Frontal cortex (tissue), 3 donors: ENCODE measurements at regions not wholly inside any gene's neighbourhood (a gene's known extent, or its start where the extent isn't known, plus 50 kb on each side); places are given as distances from the start of the nearest gene placed in this dataset.
A peak's percentile ranks its signal among the peaks of the same experiment; 100 is the strongest.

Experiments used
- DNase-seq, 2 donors: peaks; one replicate each; pipeline ENCODE4 v3.0.0; 2012; ENCODE audit warnings: low spot score in 2 of 2
- FAIRE-seq: peaks from 2 replicates; lab custom pipeline; 2012; peaks lifted over from hg19 to GRCh38; lab: Jason Lieb, UNC
- donor health status: control.
- donor health status: control.
- donor health status: control.

DNA sequence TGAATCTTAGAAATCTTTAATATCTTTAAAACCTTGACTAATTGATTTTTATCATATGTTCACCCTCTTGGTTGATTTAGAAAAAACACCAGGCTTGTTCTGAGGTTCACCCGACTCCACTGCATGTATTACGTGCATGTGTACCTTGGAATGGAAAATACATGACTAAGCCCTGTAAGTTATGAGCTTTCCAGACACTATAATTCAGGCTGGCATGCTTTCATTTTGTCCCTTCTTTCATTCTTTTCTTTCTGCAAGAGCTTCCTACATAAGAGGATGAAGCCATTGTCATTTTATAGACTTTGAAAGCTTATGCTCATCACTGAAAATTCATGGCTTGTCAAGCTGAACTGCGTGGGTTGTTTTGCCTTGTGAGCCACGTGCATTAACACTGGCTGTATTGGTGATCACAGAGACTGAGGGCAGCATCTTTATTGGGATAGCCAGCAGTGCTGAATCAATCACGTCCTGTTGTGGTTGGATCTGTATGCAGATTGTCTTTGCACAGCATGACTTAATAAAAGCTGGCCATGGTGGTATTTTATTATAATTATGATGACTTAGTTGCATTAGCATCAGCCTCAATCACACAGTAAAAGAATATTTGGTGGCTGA, 141.9 kb downstream of the SLIT2 start:
- DNase-seq, result no peak
- no peak for FAIRE-seq

DNA sequence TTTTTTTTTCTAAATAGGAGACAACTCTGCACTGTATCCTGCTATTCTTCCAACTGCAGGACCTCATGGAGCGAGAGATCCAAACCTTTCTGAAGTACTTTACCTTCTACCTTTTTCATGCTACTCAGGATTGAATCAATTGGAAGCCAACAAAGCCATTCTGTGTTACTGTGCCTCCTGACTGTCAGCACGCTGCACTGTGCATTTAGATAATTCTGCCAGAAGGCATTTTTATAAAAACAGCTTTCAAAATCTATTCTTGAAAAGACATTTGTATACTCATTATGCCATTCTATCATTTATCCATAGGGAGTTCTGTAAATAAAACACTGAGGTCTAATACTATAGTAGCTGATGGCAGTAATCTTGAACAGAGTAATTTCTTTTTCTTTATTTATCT, 142.8 kb downstream of the SLIT2 start:
- FAIRE-seq, result no peak
- DNase-seq, result no peak

DNA sequence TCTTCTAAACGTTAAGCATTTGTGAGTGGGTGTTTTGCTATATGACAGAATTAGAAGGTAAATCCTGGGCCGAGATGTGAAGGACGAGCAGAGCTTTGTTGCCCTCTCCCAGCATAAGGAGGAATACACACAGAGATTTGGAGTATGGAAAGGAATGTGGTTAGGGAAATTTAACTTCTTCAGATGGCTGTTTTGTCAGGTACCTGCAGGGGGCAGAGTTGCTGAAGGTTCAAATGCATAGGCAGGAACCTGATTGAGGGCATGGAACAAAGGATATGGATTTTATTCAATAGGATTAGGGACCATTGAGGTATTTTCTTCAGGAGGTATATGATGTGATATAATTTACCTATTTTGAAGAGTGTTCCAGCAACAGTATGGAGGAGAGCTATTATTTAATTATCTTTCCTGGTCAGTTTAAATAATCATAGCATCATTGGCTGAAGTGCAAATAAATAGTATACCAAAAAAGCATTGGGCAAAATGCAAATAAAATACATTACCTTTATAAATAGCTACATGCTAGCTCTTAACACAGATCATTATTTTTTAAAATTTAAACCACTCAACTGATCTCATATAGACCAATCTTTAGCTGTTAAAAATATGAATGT, 143.6 kb downstream of the SLIT2 start:
- no peak for DNase-seq
- no peak for FAIRE-seq

DNA sequence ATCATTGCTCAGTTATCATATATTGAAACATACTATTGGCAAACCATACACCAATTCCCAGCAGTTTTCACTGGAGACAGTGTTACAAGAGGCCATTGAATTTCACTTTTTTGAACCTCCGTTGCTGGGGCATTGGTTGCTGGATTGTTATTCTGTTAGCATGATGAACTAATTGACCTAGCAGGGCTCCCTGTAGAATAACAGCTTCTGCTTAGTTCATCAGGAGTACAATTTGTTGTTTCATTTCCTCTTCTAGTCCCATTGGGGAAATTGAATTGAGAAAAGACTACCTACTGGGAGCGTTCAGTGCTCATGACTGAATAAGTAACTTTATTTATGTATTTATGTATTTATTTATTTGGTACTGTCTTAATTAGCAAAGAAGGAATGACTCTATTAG, 151.6 kb downstream of the SLIT2 start:
- DNase-seq (no peak), FAIRE-seq (peak; percentile 19)

DNA sequence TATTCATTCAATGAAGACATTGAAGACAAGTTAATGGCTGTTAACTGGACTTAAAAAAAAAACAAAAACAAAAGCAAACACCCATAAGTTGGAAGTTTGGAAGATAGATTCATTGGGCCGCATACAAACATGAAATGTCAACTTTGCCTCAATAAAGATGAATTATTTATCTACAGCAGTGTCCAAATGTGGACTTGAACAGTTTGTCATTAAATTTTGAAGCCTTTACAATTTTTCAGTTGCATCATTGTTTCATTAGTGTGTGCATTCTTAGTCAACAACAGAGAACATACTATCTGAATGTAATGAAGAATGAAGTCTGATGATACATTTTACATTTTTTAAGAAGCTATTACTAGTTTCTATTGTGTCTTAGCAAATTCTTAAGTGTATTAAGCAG, 152.1 kb downstream of the SLIT2 start:
- FAIRE-seq, result no peak

DNA sequence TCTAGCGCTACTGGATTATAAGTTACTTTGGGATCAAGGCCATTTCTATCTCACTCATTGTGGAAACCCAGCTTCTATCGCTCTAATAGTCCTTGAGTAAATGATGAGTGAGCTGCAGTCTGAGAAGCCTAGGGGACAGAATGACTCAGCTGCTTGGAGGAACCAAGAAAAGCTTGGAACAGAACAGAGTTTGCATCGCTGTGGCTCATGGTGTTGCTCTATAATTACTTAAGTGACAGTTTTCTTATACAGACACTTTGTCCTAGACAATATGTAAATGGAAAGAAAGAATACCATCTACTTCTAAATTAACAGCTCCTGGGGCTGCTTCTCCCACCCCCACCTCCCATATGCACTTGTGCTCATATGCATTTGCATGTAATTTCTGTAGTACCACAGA, 156.9 kb downstream of the SLIT2 start:
- no peak for FAIRE-seq
- no peak for DNase-seq

More for the DNA sequence above, 152.1 kb downstream of the SLIT2 start:
- no peak for DNase-seq

DNA sequence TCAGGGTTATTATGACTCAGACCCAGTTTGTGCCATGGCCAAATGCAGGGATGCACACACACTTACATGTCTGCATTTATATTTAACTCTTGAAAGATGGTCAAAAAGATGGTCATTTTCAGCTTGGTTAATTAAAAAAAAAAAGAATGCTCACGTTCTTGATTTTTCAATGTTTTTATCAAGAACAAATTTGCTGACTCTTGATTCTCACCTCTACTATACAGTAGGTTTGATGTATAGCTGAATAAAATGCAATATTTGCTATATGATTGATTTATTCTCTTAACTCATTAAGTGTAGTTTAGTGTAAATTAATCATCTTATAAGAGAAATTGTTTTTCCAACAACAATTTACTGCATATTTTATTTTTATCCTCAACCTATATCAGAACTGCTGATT, 160.4 kb downstream of the SLIT2 start:
- no peak for FAIRE-seq
- no peak for DNase-seq

DNA sequence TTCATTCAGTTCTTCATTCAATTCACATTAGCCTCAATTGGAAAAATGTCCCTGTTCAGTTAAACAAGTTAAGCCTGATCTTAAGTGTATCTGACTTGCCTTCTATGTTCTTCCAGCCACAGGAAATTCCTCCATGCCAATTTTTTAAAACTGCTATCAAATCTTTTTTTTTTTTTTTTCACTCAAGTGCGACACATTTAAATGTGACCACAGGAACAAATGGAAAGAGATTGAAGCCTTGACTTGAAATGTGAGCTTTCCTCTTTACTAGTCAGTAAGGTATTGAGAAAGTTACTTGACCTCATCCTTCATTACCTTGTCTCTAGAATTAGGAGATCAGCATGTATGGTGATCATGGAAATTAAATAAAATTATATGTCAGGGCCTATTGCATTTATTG, 165.1 kb downstream of the SLIT2 start:
- DNase-seq, result no peak
- FAIRE-seq, result no peak

DNA sequence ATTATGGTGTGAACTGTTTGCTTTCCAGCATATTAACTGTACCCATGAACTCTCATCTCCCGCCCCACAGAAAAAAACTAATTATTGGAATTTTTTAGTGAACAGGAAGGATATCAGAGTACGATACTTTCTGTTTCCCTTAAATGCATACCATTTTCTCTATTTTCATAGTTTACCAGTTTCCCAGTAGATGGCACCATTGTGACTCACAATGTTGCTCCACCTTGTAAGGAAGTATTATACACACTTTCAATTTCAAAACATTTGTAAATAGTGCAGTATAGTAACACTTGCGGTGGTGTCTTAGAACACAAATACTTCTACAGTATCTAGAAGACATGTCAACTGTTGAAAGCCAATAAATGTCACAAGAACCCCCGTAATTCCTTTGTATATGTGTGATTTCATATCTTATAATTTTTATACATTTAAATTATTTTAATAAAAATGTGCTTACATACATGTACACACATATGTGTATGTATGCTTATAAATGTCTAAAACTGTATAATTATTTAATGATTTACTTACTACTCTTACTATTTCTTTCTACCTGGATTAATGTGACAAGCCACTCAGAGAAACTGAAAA, 167.3 kb downstream of the SLIT2 start:
- FAIRE-seq (peak; percentile 81), DNase-seq (no peak)

DNA sequence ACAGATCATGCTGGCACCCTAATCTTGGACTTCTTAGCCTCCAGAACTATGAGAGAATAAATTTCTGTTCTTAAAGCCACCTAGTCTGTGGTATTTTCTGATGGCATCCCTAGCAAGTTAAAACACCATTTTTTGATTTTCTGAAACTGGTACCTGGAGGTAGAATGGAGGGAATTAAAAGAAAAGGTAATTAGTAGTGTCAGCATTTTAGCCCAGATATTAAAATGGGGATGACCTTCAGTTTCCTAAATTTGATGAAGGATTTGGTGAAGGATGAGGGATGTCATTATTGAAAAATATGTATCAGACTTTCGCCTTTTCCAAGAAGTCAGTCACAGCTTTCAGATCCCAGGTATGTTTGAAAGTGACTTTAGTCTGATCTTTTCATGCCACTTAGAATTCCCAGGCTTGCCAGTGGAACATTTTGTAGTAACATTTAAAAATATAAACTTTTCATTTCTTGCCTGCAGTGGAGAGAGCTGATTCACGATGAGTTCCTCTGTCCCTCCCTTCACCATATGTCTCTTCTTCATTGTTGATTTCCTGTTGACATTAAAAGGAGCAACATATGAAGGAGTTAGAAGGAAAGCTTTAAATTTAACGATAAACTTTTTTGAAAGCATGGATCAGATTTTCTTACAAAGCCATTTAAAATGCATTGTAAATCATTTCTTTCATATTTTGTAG, 169.4 kb downstream of the SLIT2 start:
- no peak for FAIRE-seq
- DNase-seq, result no peak

DNA sequence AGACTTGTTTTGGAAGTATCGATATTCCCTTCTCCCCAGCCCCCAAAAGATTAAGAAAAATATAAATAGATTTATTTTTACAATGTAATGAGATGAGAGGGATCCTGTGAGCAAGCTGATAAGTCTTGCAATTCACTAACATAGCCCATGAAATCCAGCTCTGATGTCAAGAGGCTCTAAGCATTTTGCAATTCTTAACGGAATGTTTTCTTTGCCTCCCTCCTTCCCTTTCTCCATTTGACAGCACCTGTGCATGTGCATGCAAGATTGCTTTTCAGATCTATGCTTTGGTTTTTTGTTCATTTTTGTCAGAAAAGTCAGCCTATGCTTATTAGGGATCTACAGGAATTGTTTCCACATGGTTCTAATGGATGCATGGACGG, 169.9 kb downstream of the SLIT2 start:
- FAIRE-seq, result no peak

DNA sequence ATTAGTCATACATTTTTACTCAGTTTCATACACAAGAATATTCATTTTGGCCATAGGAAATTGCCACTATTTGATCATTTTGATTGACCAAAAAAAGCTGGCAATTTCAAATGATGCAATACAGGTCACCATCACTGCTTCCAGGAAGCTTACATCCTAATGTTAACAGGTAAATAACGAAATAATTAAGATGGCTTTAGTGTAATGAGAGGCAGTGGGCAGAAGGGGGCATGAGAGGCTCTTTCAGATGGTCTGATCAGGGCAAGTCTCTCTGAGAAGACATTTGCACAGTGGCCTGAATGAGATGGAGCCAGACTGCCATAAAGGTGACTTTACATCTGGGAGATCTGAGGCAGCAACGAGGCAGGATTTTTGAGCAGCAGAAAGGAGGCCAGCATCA, 170.7 kb downstream of the SLIT2 start:
- no peak for FAIRE-seq
- DNase-seq, result no peak

More for the DNA sequence above, 169.9 kb downstream of the SLIT2 start:
- DNase-seq, result no peak

DNA sequence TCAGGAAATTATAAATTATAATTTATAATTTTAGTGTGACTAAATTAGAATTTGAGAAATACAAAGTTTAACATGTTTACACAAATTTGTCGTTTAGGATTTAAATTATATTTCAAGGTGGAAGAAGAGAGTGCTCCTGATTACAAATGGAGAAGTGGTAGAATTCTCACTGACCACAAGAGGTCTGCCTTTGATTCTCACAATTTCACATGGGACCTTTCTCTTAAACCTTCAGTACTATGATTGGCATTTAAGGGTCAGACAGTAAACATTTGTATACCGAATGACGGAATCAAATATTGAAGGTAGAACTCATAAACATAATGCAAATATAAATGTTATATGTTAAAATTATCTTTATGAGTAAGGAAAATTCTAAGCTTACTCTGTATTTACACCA, 171.7 kb downstream of the SLIT2 start:
- FAIRE-seq (no peak), DNase-seq (no peak)

DNA sequence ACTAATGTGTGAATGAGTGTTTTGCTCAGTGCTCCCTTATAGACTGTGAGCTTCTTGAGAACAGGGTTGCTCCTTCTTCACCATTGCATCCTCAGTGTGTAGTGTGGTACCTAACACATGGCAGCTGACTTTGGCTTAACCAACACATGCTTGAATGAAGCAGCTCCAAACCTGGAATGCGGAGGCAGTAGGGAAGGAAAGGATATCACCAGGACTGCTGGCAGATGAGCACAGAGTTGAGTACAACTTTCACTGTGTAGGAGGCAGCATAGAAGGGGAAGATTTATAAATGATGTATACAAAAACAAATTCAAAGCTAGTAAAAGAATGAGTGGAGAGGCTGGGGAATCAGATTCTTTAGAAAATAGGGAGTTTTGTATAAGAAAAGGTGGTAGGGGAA, 174.3 kb downstream of the SLIT2 start:
- no peak for FAIRE-seq
- no peak for DNase-seq

DNA sequence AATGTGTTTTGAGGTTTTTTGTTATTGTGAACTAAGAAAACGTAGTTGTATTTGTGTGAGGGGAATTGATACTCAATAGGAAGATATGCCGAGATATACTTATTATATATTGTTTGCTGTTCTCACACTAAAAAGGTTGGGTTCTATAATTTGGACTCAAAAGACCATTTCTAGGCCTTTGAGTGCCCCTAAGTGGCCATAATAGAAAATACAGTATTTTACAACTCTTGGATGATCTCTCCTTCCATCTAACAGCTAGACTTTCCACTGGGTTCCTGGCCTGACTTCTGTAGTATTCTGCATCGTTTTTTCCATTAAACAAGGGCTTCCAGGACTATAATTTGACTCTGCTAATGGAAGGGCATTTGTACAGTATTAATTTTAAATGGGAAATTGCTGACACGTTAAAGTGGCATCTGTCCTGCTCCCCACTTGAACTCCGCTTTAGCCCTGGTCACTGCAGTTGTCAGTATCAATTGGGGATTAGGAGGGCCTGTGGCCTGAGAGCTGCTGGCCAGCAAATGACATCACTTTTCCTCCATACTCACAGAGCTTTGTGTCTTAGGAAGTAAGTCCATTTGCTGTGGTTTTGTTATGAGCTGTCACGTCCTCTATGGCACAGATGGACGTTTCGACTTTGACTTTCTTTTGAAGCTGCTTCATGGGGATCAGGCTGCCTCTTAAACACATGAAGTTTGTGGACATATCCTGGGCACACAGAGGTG, 176.9 kb downstream of the SLIT2 start:
- FAIRE-seq (peak; percentile 69), DNase-seq (no peak)

DNA sequence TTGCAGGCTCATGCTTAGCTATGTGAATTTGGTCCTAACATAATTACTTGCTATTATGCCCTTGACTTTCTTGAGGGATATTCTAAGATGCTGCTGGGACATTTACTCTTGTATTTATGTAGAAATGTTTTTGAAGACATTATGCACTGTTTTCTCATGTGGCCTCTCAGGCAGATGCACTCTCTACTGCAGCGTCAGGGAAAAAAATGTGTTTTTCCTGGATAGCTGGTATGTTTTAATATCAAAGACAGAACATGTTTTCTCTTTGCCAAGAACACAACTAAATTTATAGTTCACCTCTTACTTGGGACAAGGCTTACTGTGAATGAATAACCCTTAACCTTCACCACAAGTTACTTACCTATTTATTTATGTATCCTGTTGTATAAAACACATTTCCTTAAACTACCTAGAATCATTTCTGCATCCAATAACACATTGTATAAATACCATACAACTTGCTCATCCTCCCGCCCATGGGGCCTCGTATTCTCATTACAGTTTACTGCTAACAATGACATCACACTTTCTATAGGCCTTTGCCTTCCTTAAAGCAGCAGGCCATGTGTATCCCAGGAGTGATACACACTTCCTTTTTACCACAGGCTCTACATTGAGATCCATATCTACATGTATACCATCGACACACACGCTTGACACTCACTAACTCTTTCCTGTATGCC, 178.7 kb downstream of the SLIT2 start:
- FAIRE-seq (no peak), DNase-seq (no peak)

DNA sequence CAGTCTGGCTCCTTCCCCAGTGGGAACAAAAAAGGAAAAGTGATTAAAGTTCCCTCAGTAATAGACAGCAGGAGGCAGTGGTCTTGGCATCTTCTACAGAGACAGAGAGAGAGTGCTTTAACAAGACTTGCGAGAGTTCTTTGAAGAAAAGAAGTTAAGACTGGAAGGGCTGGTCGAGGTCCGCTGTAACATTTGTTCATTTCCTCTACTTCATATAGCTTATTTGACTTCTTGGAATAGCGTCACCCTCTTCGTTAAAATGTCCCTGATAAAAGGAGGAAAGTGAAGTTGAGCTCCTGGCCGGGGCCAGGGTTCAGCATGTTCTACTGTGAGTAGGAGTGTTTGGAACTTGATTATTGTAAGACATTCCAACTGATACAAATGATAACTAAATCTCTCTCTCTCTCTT, 179.8 kb downstream of the SLIT2 start:
- FAIRE-seq, result no peak
- no peak for DNase-seq

DNA sequence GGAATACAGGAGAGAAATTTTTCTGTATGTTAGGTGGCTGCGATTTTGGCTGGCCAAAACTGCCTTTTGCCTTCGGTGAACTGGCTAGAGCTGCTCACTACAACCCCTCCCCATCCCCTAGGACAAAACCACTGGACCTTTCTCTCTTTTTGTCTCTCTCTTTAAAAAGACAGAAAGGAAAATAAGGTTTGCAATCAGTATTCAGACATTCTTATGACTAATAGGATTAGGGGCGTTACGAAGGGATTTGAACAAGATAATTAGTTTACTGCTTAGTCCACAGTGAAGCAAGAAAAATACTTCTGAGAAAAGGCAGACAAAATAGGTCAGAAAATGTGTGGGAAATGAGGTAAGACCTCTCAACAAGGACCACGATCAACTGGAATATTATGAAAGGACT, 180.4 kb downstream of the SLIT2 start:
- FAIRE-seq (no peak), DNase-seq (no peak)

DNA sequence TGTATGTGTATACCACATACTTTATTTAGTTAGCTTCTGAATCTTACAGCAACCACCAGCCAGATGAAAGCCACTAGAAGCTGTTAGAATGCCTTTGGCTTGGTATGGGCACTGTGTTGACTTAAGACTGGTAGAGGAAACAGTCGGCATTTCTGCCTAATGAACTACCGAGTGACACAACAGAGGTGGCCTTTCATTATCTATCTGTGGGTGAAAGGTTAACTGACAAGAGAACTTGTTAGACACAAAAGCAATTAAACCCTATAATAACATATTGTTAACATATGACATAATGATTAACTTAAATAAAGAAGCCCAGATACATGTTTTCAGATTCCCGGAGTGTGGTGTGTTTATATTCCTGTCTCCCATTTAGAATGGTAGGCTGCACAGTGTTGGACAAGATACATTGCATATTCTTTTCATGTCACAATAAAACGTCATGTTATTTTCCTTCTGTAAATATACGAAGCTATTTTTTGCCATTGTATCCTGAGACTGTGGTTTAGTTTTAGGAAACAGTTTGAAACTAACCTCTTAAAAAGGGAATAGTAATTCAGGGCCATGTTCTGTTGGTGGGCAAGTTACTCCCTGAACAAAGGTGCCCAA, 181.5 kb downstream of the SLIT2 start:
- no peak for FAIRE-seq
- DNase-seq, result no peak

DNA sequence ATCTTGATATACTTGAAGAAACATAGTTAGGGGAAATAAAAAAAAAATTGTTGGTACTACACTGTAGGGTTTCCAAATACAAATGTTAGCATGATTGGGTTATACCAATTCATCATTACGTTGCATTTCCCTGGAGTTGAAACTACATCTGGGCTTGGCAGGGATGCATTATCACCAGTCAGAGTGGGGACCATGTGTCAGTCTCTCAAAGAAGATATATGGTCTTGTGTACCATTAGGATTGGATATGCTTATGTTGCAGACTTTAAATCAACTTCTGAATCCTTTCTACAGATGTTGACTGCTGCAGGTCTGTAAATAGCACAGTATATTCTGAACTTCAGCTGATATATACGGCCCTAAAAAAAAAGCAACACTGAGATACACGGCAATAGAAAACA, 188.5 kb downstream of the SLIT2 start:
- no peak for DNase-seq
- FAIRE-seq, result no peak
